ENCODE measurements at regions not wholly inside any gene's neighbourhood (a gene's known extent, or its start where the extent isn't known, plus 50 kb on each side); places are given as distances from the start of the nearest gene placed in this dataset.

DNA sequence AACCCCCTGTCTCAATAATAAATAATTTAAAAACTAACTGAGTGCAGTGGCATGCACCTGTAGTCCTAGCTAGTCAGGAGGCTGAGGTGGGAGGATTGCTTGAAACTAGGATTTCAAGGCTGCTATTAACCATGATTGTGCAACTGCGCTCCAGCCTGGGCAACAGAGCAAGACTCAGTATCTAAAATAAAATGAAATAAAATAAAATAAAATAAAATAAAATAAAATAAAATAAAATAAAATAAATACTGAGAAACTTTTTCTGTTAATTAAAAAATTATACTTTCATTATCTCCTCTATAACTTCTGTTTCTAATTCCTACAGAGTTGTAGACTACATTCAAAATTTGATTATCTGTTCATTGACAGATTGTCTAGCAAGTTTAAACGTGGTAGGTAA lies 999.4 kb downstream of the ANKRD7 start:
- no CpG with 5 or more reads among the region's 2 CpGs for whole genome bisulfite sequencing (ENCODE audit: insufficient coverage)
- Mint-ChIP-seq H3K4me1 (no peaks in the 10 kb centered on the region), H3K9me3 (ENCODE audit: insufficient read depth) (no peaks in the 10 kb centered on the region), H3K27me3 (no peaks in the 10 kb centered on the region), H3K27ac (no peak overlapping the region), H3K4me3 (no peak overlapping the region)
- no peaks in the 10 kb centered on the region for H3K79me2 ChIP-seq (ENCODE audit: control insufficient read depth, insufficient read depth, low read length)
- no peak for TF ChIP-seq EZH2 (IDR thresholded peaks at IDR 0.05; ENCODE audit: borderline replicate concordance, insufficient read depth, low read depth, low read length, poor library complexity, severe bottlenecking)
- TF ChIP-seq, protein P1, sequence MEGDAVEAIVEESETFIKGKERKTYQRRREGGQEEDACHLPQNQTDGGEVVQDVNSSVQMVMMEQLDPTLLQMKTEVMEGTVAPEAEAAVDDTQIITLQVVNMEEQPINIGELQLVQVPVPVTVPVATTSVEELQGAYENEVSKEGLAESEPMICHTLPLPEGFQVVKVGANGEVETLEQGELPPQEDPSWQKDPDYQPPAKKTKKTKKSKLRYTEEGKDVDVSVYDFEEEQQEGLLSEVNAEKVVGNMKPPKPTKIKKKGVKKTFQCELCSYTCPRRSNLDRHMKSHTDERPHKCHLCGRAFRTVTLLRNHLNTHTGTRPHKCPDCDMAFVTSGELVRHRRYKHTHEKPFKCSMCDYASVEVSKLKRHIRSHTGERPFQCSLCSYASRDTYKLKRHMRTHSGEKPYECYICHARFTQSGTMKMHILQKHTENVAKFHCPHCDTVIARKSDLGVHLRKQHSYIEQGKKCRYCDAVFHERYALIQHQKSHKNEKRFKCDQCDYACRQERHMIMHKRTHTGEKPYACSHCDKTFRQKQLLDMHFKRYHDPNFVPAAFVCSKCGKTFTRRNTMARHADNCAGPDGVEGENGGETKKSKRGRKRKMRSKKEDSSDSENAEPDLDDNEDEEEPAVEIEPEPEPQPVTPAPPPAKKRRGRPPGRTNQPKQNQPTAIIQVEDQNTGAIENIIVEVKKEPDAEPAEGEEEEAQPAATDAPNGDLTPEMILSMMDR (IDR thresholded peaks at IDR 0.05) = no peak
- H3K36me3 ChIP-seq (replicated peaks in 1 of 2; ENCODE audit: control extremely low read depth in 1 of 2, control insufficient read depth in 1 of 2, extremely low read depth in 1 of 2, insufficient read depth in 2 of 2, low read length in 1 of 2) = no peaks in the 10 kb centered on the region
- H4K20me1 ChIP-seq (ENCODE audit: control insufficient read depth, insufficient read depth, low read length, poor library complexity, severe bottlenecking) = no peaks in the 10 kb centered on the region
- H2AFZ ChIP-seq (ENCODE audit: insufficient read depth, low read depth, low read length, poor library complexity, severe bottlenecking) = no peak overlapping the region
- peaks cover 0 to 13% (median 0%) of the 10 kb centered on the region in 3 donors for H3K9me3 ChIP-seq (ENCODE audit: control extremely low read depth in 1 of 3, control insufficient read depth in 2 of 3, insufficient read depth in 1 of 3, low read length in 2 of 3)
- intact Hi-C loops (cut with micrococcal nuclease) = no loop called here
- no peak overlapping the region for H3K27ac ChIP-seq (ENCODE audit: low read length in 2 of 2)
- no peaks in the 10 kb centered on the region for H3K4me1 ChIP-seq (ENCODE audit: control insufficient read depth in 2 of 2, insufficient read depth in 2 of 2, low read length in 2 of 2)
- POLR2A ChIA-PET = no interaction called here
- H3K4me3 ChIP-seq (ENCODE audit: control extremely low read depth in 1 of 5, extremely low read depth in 1 of 5, insufficient read depth in 1 of 5, low read depth in 2 of 5, low read length in 4 of 5) = no peak overlapping the region
- ATAC-seq (ENCODE audit: low read depth) = no peak
- CTCF ChIA-PET = no interaction called here
- H3K4me2 ChIP-seq (replicated peaks; ENCODE audit: low read depth, low read length, poor library complexity, severe bottlenecking) = no peak overlapping the region
- H3K27me3 ChIP-seq (replicated peaks in 1 of 4; ENCODE audit: control extremely low read depth in 1 of 4, control insufficient read depth in 3 of 4, insufficient read depth in 4 of 4, low read length in 3 of 4) = no peaks in the 10 kb centered on the region
- H3K9ac ChIP-seq (ENCODE audit: low read length) = no peak overlapping the region
- DNase-seq = no peak

DNA sequence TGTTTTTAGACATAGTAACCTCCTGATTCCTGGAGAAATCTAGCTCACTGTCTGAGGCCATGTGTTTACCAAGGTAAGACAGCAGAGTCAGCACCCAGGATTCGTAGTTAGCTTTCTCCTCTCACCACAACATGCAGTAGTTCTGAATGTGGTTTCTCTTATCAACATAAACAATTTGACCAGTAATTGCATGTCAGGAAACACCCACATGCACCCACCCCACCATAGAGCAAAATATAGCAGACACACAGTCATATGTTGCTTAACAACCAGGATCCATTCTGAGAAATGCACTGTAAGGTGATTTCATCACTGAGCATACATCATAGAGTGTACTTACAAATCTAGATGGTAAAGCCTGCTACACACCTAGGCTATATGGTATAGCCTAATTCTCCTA lies 1004.0 kb downstream of the ANKRD7 start:
- Histone ChIP-seq H3K4me3 (ENCODE audit: control extremely low read depth in 1 of 5, extremely low read depth in 1 of 5, insufficient read depth in 1 of 5, low read depth in 2 of 5, low read length in 4 of 5) (no peak overlapping the region), H3K9ac (ENCODE audit: low read length) (no peak overlapping the region), H3K4me1 (ENCODE audit: control insufficient read depth in 2 of 2, insufficient read depth in 2 of 2, low read length in 2 of 2) (no peaks in the 10 kb centered on the region), H3K27me3 (replicated peaks in 1 of 4; ENCODE audit: control extremely low read depth in 1 of 4, control insufficient read depth in 3 of 4, insufficient read depth in 4 of 4, low read length in 3 of 4) (no peaks in the 10 kb centered on the region), H2AFZ (ENCODE audit: insufficient read depth, low read depth, low read length, poor library complexity, severe bottlenecking) (no peak overlapping the region), H3K9me3 (ENCODE audit: control extremely low read depth in 1 of 3, control insufficient read depth in 2 of 3, insufficient read depth in 1 of 3, low read length in 2 of 3) (no peaks in the 10 kb centered on the region), H3K4me2 (replicated peaks; ENCODE audit: low read depth, low read length, poor library complexity, severe bottlenecking) (no peak overlapping the region), H3K27ac (ENCODE audit: low read length in 2 of 2) (no peak overlapping the region), H4K20me1 (ENCODE audit: control insufficient read depth, insufficient read depth, low read length, poor library complexity, severe bottlenecking) (no peaks in the 10 kb centered on the region), H3K36me3 (replicated peaks in 1 of 2; ENCODE audit: control extremely low read depth in 1 of 2, control insufficient read depth in 1 of 2, extremely low read depth in 1 of 2, insufficient read depth in 2 of 2, low read length in 1 of 2) (no peaks in the 10 kb centered on the region), H3K79me2 (ENCODE audit: control insufficient read depth, insufficient read depth, low read length) (no peaks in the 10 kb centered on the region)
- no peak overlapping the region for H3K4me3 Mint-ChIP-seq
- TF ChIP-seq, protein P1 (IDR thresholded peaks at IDR 0.05) = no peak
- no peak for TF ChIP-seq EZH2 (IDR thresholded peaks at IDR 0.05; ENCODE audit: borderline replicate concordance, insufficient read depth, low read depth, low read length, poor library complexity, severe bottlenecking)
- no peaks in the 10 kb centered on the region for H3K9me3 Mint-ChIP-seq (ENCODE audit: insufficient read depth)
- CTCF ChIA-PET = no interaction called here
- no peak for ATAC-seq (ENCODE audit: low read depth)
- no peaks in the 10 kb centered on the region for H3K4me1 Mint-ChIP-seq
- no peaks in the 10 kb centered on the region for H3K27me3 Mint-ChIP-seq
- no peak overlapping the region for H3K27ac Mint-ChIP-seq
- POLR2A ChIA-PET = no interaction called here
- no CpG with 5 or more reads among the region's 1 CpG for WGBS (ENCODE audit: insufficient coverage)
- intact Hi-C loops (cut with micrococcal nuclease) = no loop called here
- no peak for DNase-seq
